Dermis blood vessel endothelial cell (primary cell): ENCODE measurements at regions not wholly inside any gene's neighbourhood (a gene's known extent, or its start where the extent isn't known, plus 50 kb on each side); places are given as distances from the start of the nearest gene placed in this dataset.
"Not testable (repeated sequence)": the region's sequence is repeated elsewhere in the genome, so short reads cannot be mapped to it uniquely, and the experiment has no call there.

Experiments used
- DNase-seq: peaks from one replicate; pipeline ENCODE4 v3.0.0; 2010

DNA sequence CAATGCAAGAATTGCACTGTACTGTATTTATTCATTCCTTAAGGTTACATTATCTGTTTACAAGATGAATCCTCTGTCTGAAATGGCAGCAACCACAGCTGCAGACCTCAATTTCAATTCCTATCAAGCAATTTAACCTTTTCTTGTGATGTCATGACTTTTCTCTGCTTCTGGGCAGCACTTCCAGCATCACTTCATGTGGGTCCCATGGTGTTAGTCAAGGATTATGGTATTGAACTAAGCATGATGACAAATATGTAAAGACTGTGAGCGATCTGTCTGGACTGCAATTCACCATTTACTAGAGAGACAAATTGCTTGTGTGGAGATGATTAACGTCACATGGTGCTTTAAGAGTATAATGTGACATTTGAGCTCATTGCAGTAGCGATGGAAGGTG, 90.5 kb upstream of the CCN2 start:
- DNase-seq = no peak

- DNase-seq = no peak
These were observed 76.9 kb upstream of the CCN2 start for GRCh38 chr6:132028029-132028428.

GRCh38 chr6:132025468-132025867, 74.3 kb upstream of the CCN2 start:
- DNase-seq = no peak

GRCh38 chr6:132023490-132023889, 72.3 kb upstream of the CCN2 start:
- DNase-seq = no peak

DNA sequence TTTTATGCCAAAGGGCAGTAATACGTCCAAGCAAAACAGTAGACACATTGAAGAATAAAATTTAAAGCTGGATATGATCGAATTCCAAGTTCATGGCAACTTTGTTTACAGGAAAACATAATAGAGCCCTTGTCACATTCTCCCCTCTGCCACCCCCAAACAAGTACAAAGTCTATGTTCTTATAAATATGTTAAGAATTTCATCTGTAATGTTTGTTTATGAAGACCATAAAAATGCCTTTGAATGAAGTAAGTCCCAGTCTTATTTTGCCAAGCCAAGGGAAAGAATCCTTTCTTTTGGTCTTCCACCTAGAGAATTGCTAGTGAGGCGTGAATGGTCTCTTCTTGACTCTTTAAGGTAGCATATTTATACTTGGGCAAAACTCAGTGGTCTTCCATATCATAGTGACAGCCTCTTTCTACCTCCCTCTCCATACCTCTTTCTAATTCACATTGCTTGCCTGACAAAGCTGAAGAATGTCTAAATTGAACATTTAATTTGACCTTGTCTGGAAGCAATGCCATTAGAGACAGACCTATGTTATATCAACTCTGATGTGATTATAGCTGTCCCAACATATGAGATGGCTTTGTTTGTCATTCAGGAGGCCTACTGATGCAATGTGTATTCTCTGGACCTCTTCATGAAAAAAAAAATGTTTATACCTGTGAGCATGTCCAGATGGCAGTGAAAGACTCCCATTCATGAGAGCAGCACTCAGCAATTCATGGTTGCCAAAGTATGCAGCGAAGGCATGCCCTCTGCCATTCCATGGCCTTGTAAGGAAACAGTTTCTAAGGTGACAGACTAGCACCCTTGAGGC, 70.6 kb upstream of the CCN2 start:
- DNase-seq = no peak

- not testable (repeated sequence) for DNase-seq
These were observed 69.7 kb upstream of the CCN2 start for GRCh38 chr6:132020918-132021317.

DNA sequence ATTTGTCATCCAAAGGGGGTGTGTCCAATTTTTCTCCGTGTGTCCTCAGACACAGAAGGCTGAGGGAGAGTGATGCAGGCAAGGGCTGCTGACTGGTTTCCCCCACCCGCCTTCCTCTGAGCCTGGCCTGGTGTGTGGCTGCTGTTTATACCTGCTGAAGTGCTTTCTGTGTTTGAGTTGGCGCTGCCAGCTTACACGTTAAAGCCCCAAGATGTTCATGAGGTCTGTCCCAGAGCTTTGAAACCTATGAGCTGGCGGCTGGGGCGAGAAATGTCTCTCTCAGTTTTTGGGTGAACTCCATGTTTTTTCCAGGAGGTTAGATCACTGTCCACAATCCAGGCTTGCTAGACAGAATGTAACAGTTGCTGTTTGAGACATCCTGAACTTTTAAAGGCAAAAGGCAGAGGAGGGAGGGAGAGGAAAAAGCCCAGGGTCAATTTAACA, 69.0 kb upstream of the CCN2 start:
- DNase-seq = no peak

DNA sequence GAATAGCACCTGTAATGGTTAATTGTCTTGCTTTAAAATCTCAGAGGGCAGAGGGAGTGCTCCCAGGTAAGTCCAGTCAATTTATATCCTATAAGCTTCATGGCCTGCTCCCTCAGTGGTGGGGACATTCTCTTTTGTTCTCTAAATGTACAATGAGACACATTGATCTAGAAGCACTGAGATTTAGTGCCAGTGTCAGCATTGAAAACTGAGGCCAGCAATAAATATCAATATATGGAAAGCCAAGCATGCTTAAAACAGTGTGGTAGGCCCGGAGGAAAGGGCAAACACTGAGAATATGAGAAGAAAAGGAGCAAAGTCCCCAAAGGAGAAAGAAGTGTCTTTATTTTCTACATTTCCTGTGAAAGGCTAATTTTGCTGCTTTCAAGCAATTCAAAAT, 68.4 kb upstream of the CCN2 start:
- DNase-seq = no peak

- DNase-seq = no peak
These were observed 66.8 kb upstream of the CCN2 start for GRCh38 chr6:132017942-132018341.

GRCh38 chr6:132016396-132016795, 65.2 kb upstream of the CCN2 start:
- no peak for DNase-seq

DNA sequence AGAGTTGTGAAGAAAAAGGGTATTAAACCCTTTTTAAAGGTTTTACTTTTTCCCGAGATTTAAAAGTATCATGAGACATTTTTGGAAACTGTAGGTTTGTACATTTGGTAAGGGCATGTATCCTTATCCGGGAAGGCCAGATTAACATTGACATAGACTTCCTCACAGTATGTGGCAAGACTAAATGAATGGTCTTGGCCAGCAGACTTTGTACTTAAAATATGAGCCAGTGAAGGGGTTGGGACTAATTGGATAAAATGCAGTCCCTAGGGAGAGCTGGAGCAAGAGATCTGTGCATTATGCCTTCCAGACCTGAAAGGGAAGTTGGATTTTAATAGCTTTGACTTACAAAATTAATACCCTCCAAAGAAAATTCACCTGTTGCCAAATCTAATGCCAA, 60.4 kb upstream of the CCN2 start:
- DNase-seq = no peak

DNA sequence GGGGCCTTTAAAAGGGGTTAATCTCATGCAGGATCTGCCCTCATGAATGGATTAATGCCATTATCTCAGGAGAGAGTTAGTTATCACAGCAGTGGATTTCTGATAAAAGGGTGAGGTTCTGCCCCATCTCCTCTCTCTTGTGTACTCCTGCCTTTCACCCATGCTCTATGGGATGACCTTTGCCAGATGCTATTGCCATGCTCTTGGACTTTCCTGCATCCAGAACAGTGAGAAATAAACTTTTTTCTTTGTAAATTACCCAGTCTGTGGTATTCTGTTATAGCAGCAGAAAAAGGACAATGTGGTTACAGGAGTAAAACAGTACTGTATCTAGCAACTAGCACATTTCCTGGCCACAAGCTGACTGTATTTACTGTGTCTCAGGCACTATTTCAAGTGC, 58.0 kb upstream of the CCN2 start:
- DNase-seq = no peak

- DNase-seq = no peak
These were observed 56.5 kb upstream of the CCN2 start for GRCh38 chr6:132007474-132008190.

DNA sequence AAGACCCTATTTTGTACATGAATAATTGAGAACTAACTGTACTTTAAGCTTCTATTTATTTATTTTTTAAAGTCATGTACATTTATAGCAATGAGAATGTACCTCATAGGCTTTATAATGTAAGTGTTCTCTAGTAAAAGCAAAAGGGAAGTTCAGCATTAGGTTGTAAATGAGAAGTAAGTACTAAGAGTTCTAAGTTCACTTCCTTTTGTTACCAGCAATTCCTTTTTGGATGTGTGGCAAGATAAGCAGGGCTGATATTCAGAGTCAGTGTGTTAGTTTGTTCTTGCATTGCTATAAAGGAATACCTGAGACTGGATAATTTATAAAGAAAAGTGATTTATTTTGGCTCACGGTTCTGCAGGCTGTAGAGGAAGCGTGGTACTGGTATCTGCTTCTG, 54.0 kb upstream of the CCN2 start:
- DNase-seq = peak; percentile 48

- DNase-seq = no peak
These were observed 53.5 kb upstream of the CCN2 start for GRCh38 chr6:132004668-132005067.

DNA sequence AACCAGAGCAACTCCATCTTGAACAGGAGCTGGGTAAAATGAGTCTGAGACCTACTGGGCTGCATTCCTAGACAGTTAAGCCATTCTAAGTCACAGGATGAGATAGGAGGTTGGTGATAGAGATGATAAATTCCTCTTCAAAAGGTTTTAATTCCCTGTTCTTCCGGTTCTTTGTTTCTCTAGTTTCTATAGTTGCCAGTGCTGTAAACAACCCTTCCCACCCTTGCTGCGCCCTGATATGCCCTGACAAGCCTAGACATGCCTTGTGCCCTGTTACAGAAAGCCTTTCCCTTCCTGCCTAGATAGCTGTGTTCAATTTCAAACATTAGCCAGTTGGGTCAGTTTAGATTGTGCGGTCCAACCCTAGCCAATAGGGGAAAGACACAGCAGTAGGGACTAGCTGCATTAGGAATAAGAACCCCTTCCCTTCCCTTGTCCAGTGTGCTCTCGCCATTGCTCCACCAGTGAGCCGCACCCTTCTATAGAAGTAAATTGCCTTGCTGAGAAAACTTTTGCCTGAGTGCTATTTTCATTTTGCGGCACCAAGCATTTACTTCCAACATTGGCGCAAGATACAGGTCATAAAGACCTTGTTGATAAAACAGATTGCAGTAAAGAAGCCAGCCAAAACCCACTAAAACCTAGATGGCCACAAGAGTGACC, 52.5 kb upstream of the CCN2 start:
- no peak for DNase-seq
